HG03558 (cell line): ENCODE measurements at regions not wholly inside any gene's neighbourhood (a gene's known extent, or its start where the extent isn't known, plus 50 kb on each side); places are given as distances from the start of the nearest gene placed in this dataset.
"Not testable (repeated sequence)": the region's sequence is repeated elsewhere in the genome, so short reads cannot be mapped to it uniquely, and the experiment has no call there.

Experiments
- ATAC-seq: cut with Tn5 transposase; IDR thresholded peaks from one replicate; pipeline ENCODE4 v1.9.1; 2021; ENCODE audit warnings: moderate number of reproducible peaks; ENCODE audit not compliant: unreplicated experiment; ENCODE audit errors: extremely low read depth

DNA sequence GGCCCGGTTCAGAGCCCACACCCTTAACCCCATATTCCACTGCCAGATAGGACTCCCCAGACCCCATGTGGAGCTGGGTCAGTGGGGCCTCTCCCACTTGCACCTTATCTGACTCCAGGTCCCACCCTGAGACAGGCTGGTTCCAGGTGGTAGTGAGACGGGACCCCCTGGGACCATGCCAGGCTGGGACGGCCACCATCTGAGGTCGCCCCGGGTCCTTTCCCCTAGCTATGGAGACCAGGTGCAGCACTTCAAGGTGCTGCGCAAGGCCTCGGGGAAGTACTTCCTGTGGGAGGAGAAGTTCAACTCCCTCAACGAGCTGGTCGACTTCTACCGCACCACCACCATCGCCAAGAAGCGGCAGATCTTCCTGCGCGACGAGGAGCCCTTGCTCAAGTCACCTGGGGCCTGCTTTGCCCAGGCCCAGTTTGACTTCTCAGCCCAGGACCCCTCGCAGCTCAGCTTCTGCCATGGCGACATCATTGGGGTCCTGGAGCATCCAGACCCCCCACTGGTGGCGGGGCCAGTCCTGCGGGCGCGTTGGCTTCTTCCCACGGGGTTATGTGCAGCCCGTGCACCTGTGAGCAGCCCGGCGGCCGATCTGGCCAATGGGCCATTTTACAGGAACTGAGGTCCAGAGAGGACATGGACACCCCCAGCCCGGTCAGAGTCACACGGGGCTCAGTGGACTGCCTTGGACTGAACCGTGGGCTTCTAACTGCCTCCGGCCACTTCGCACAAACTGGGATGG, 410.5 kb upstream of the CAMK1G start:
- not testable (repeated sequence) for ATAC-seq

DNA sequence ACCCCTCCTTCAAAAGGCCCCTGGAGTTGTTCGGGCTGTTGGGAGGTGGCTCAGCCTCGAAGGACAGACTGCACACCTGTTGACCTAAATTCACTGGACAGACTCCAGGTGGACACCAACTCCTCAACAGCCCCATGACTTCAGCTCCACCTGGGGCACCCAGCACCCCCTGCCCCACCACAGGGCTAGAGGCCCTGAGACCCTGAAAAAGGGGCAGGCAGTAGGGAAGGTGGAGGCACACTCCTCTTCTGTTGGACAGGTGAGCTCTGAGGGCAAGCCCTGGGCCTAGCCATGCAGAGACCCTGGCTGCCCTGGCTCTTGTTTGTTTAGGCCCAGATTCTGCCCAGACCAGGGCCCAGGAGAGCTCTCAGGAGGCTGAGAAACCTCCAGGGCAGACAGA, 409.7 kb upstream of the CAMK1G start:
- not testable (repeated sequence) for ATAC-seq

DNA sequence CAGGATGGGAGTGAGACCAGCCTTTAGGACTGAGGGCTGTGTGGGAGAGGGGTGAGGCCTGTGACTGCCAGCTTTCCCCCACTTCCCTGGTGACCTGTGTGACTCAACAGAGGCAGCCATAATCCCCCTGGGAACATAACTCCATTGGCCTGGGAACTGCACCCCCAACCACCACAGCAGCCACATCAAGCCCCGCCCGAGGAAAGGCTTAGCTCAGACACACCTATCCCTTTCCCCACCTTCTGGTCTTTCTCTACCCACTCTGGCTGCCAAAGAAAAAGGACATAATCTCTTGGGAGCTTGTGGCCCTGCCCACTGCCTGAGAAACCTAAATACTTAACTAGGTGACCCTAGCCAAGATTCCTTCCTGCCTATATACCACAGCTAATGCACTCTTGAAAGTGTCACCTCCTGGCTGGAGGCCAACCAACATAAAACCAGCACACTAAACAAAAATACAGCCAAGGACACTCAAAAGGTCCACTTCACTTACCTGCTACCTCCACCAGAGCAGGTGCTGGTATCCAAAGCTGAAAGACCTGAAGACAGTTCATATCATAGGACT, 406.6 kb upstream of the CAMK1G start:
- no peak for ATAC-seq

DNA sequence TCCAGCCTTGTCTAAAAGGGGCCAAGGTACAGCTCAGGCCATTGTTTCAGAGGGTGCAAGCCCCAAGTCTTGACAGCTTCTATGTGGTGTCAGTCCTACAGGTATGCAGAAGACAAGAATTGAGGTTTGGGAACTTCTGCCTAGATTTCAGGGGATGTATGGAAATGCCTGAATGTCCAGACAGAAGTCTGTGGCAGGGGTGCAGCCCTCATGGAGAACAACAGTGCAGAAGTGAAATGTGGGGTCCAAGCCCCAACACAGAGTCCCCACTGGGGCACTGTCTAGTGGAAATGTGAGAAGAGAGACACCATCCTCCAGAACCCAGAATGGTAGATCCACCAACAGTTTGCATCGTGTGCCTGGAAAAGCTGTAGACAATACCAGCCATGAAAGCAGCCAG, 400.3 kb upstream of the CAMK1G start:
- ATAC-seq, result no peak

DNA sequence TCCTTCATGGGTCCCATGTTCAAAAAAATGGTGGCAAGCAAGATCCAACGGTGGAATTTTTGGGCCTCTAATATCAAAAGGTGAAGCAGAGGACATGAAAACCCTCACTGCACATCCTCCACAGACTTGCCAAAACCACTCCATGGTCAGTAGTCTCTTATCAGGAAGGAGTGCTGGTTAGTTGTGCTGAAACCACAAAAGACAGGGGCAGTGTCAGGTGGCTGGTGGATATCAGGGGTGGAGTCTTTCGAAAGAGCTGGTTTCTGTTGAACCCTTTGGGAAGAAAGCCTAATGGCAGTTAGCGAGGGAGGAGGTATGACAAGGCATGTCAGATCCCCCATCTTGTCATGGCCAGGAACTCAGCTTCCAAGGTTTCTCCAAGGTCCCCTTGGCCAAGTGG, 395.9 kb upstream of the CAMK1G start:
- no peak for ATAC-seq

DNA sequence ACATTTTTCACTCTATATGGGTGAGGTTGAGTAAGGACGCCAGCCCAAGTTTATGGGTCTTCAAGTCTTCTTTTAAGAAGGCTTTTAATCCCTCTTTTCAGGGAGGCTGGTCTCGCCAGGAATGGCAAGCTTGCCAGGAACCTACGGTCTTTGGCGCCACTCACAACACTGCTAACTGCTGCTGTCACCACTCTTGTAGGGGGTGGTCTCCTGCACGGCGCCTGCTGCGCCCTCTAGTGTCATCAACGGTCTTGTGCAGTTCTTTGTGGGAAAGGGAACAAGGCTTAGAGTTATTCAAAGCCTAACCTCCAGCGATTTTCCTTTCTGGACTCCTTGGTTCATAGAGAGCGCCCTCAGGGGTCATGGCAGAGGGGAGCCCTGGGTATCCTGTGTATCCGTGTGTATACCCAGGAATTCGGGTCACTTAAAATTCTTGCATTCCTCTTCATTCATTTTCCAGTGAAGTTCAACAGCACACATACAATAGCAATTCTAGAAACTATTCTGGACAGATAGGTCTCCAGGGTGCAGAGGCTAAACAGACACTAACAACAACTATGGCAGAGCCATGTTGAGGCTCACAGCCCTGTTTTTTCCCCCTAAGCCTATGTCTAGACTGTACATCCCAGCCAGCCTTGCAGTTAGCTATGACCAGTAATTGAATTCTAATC, 392.8 kb upstream of the CAMK1G start:
- ATAC-seq, result no peak

DNA sequence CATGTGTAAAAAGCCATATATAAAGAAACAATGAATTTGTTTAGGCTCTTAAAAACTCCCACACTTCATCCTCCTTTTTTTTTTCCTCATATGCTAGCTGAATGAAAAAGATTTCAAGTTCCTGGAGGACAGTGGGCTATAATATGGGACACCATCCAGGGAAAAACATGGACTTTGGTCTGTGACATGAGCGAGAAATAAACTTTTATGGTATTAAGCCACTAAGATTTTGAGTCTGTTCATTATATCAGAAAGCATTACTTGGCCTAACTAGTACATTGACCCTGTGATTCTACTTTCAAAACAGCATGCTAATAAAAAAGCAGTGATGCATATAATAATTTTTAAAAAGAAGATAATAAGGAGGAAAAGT, 392.3 kb upstream of the CAMK1G start:
- ATAC-seq, result no peak

DNA sequence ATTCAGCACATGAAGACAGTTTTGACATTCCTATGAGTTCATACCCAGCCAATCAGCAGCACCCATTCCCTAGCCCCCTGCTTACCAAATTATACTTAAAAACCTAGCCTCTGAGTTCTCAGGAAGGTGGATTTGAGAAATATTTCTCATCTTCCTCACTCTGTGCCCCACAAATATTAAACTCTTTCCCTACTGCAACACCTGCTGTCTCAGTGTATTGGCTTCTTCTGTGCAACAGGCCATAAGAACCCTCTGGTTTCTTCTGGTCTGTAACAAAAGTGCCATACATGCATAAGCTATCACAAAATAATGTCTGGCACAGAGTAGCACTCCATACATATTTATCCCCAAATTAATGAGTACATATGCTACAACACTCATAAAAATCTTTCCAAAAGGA, 387.4 kb upstream of the CAMK1G start:
- ATAC-seq, result no peak

DNA sequence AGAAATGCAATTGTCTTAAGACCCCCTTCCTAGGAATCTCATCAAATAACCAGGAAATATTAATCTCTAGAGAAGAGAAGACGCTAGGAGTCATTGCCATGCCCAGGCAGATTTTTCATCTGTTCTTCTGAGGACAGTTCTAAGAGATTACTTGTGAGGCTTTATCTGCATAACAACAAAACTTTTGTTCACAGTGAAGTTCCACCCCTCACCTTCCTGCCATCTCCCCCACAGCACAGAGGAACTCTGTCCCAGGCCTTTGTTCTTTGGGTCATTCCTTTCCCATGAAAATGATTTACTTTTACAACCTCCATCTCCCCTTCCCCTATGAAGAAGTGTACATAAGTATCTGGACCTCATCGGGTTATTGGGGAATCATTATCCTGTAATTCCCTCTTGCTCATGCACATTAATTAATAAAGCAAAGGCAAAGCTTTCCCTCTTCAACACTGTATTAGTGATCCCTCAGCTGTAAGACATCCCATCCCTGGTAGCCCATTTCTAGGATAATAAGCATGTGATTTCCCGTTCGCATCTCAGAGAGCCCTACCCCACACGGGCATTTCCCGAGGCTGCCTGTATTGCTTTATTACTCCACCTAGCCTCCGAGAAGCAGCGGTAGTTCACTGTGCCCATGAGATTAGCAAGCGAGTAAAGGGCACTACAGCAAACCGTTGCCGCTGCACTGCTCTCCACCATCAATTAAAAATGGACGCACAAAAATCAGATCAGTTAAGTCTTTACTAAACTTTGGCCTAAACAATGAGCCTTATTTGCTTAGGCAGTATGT, 384.4 kb upstream of the CAMK1G start:
- ATAC-seq, result no peak

DNA sequence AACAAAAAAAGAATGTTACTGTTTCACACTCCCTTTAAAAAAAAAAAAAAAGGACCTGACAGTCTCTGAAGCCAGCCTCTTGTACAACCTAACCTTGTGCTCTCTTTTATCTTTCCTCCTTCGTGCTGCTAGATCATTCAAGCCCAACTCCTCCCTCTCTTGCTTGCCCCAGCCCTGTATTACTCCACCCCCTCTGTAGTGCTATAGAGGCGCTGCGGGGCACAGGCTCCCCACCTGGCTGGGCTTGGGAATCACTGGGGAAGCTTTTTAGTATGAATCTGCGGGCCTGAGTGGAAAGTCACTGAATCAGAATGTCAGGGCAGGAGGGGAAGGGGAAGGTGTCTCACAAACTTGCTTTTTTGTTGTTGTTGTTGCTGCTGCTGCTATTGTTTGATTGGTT, 383.7 kb upstream of the CAMK1G start:
- no peak for ATAC-seq

DNA sequence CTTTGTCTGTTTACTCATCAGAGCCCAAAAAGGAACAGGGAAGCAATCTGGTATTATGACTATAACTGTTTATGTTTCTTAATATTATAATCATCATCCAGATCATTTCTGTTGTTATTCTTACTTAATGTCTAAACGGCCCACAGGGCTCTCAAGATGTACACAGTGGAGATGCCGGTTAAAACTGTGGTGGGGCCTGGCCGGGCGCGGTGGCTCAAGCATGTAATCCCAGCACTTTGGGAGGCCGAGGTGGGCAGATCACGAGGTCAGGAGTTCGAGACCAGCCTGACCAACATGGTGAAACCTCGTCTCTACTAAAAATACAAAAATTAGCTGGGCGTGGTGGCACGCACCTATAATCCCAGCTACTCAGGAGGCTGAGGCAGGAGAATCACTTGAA, 381.2 kb upstream of the CAMK1G start:
- ATAC-seq, result not testable (repeated sequence)

DNA sequence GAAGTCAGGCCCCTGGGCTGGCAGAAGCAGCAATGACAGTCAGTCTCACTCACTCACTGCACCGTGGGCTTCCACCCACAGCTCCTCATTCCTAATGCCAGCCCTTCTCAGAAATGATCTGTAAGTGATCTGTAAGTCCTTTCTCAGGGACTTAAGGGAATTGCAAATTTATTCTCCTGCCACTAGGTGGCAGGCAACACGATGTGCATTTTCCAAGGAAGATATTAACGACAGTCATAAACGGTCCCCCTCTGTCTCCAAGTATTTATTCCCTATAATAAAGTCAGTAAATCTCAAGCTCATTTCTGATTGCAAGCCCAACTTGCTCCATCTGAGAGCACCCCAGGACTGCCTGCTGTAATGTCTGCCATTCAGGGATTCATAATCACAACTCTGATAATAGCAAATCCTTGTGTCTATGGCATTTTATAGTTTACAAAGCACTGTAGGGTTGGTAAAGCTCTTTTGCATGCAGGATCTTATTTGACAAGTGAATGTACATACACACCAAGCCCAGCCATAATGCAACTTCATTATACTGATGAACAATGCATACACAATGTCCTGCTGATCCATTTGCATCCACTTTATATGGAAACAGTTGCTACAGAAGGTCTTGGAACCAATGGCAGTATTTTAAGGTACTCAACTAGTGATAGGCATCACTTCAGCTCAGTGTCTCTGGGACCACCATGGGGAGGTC, 380.5 kb upstream of the CAMK1G start:
- ATAC-seq, result no peak

DNA sequence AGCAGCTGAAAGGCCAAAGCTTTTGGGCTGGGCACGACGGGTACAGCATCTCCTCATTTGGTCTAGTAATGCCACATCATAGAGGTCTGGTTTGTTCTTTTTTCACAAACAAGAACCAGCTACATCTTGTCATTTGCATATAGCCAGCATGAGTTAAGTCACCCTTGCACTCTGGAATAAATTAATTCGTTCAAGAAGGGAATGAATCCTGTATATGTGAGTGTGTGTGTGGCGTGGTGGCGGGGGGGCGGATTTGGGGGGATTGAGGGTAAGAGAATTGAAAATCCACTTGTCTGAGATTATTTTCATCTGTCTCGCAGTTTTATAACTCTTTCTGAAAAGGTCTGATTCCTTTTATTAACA, 380.0 kb upstream of the CAMK1G start:
- ATAC-seq, result no peak

DNA sequence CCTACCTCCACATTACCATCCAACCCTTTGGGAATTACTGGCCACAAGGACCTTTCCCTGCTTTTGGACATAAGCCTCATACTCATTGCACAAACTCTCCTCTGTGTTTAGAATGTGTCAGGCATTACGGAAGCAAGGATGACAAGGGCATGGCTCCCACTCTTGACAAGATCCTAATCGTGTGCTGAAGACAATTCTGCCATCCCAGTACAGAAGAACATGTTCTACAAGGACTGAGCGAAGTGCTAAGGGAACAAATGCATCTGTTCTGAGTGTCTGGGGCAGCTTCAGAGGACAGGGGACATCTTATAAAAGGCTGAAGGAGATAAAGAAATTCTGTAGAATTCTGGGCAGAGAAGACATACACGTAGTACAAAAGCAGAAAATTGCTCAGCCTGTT, 378.5 kb upstream of the CAMK1G start:
- ATAC-seq, result no peak

DNA sequence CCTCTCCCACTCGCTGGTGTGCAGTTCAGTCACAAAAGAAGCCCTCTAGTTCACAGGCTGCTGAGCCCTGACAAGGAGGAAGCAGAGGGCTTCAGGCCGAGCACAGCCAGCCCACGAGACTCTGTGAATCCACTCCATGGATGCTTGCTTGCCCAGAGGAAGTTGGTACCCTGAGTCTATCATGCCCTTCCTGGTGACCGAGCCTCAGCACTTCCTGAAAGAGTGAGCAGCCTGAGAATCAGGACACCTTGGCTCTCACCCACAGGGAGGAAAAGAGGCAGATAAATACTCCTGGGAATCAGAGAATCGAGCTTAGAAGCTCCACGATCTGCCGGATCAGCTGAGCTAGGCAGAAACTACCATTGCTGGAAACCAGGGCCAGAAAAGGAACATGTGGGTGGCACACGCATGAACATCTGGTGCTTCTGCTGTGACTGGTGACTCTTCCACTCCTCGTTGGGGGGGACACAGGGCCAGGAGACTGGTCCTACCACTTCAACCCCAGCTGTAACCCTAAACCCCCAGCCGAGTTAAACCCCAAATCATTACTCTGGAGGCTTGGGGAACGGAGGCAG, 376.3 kb upstream of the CAMK1G start:
- no peak for ATAC-seq

DNA sequence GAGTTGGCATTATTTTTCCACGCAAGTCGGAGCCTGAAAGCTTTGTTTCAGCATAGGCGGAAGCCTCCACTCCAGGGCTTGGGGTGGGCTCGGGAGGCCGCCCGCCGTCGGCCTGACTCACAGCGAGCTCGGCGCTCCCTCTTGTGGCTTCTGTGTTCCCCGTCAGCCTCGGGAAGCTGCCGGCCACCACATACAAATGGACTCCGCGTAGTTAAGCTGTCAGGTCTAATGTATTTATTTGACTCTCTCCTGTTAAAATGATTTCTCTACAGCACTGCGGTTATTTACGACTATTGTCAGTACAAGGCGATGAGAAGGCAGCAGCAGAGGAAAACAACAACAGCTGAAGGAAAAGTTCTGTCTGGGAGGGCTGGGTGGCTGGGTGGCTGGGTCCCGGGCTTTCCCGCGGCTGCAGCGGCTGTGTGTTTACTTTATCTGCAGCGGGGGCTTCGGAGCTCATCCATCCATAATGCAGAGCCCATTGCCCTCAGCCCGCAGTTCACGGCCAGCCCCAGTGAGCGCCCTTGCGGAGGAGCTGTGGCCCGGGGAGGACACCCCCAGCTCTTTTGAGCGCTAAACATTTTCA, 375.7 kb upstream of the CAMK1G start:
- ATAC-seq, result no peak

DNA sequence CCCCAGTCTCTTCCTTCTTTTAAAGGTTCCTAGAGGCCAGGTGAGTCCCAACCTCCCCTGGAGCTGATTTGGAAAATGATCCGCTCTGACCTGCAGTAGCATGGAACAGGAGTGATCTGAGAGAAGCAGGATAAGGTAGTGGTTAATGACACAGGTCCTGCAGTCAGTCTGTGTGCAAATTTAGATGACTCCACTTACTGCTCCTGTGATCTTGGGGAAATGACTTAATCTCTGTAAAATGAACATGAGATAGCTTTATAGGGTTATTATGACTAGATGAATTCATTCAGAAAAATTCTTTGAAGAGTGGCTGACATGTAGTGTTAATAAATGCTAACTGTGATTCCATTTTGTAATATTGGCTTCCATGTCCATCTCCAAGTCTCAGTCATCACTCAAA, 374.9 kb upstream of the CAMK1G start:
- ATAC-seq, result no peak

DNA sequence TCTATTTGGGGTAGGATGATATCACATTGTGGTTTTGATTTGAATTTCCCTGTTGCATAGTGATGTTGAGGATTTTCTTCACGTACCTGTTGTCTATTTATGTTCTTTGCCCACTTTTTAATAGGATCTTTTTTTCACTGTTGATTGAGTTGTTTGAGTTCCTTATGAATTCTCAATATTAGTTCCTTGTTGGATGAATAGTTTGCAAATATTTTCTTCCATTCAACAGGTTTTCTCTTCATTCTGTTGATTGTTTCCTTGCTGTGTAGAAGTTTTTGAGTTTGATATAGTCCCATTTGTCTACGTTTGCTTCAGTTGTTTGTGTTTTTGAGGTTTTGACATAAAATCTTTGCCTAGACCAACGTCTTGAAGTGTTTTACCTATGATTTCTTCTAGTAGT, 369.5 kb upstream of the CAMK1G start:
- no peak for ATAC-seq

DNA sequence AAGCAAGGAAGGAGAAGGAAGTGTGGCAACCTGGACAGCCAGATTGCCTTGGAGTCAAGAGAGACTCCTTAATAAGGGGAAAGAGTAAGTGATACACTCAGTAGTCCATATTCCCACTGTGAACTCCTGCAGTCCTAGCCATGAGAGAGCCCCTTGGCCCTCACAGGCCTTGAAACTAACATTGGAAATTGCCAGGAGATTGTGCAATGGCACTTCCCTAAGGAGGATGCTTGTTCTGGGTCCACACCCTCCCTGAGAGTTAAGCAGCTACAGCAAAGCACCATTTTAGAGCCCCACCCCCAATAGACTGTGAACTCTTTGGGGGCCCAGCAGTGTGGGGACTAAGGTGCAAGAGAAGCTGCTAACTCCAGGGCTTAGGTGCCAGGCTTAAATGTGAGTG, 367.7 kb upstream of the CAMK1G start:
- ATAC-seq, result no peak

DNA sequence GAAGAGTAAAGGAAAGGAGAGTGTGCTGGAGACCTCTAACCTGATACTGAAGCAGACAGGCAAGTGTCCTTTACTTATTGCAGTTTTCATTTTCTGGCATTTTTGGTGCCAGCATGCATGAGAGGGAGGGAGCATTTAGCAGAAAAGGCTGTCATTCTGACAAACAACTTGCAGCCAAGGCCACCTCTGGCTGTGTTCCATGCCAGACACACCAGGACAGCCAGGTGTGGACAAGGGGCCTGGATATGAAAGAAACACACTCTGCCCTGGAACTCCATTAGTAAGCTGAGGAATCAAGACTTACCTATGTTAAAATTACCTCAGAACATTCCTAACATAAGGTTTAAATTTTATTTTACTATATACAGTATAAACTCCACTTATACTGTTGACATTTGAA, 365.4 kb upstream of the CAMK1G start:
- no peak for ATAC-seq
